Suppressor macrophage treated with lipopolysaccharide for 1 hour (primary cell): ENCODE measurements at regions not wholly inside any gene's neighbourhood (a gene's known extent, or its start where the extent isn't known, plus 50 kb on each side); places are given as distances from the start of the nearest gene placed in this dataset.

Experiments used
- DNase-seq, 3 donors: peaks; one replicate each; pipeline ENCODE4 v3.0.0-alpha.2; 2020 to 2022

DNA sequence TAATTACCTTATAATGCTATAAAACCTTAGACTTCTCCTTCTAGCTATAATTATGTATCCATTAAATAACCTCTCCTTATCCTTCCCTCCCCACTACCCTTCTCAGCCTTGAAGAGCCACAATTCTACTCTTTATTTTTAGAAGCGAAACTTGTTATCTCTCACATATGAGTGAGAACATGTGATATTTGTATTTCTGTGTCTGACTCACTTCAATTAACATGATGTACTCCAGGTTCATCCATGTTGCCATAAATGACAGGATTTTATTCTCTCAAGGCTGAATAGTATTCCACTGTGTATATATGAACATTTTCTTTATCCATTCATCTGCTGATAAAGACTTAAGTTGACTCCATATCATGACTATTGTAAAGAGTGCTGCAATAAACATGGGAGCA, 485.6 kb downstream of the FLRT2 start:
- DNase-seq, result no peak

DNA sequence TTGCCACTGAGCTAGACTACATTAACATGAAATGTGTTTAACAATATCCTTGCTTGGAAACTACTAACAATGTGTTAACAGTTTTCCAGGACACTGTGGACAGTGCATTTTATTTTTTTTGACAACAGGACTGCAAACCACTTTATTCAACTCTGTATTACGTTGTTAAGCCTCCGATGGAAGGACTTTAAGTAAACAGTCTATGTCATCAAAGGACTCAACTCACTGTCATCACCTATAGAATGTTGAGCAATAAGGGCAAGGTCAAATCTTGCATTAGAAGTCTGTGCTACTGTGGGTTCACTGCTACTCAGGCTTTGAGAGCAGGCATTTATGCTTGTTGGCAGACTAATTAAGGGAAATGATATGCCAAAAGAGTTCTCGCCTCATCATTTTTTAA, 483.7 kb downstream of the FLRT2 start:
- no peak for DNase-seq

GRCh38 chr14:86012461-86012860, 482.5 kb downstream of the FLRT2 start:
- no peak for DNase-seq

DNA sequence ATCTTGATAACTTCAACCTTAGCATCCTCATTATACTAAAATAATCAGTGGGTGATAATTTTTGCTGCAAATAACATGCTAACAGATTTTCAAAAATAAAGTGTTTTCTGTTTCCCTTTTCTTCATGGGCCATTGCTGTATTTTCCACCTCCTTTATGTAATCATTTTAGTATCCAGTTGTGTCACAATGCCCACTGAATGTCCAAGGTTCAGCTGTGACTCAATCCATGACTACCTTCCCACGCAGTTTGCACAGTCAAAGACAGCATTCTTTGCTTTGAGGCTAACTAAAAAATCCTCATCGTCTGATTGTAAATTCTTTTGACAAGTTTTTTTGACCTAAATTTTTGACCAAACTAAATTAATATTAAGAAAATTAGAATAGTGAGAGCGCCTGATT, 474.1 kb downstream of the FLRT2 start:
- DNase-seq, result peak; percentile 69 to 81 (median 79)

GRCh38 chr14:85996551-85996950, 466.6 kb downstream of the FLRT2 start:
- DNase-seq, result no peak

DNA sequence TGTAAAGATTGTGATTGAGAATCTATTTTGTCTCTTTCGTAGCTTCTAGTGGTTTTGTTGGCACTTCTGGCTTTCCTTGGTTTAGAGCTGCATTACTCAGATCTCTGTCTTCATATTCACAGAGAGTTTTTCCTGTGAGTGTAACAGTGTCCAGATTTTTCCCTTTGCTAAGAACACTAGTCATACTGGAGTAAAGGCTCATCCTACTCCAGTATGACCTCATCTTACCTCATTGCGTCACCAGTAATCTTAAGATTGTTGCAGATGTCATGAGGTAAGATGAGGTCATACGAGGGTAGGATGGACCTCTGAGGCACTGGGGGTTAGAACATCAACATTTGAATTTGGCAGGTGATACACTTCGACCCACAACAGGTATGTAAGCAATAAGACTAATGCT, 461.2 kb downstream of the FLRT2 start:
- peak; percentile 18 to 55 (median 51) for DNase-seq

GRCh38 chr14:85987907-85988306, 458.0 kb downstream of the FLRT2 start:
- no peak for DNase-seq

GRCh38 chr14:85987292-85987691, 457.3 kb downstream of the FLRT2 start:
- DNase-seq, result no peak

- DNase-seq, result no peak
Observed at GRCh38 chr14:85978582-85979250, 448.8 kb downstream of the FLRT2 start.

GRCh38 chr14:85974602-85975001, 444.7 kb downstream of the FLRT2 start:
- DNase-seq, result no peak

DNA sequence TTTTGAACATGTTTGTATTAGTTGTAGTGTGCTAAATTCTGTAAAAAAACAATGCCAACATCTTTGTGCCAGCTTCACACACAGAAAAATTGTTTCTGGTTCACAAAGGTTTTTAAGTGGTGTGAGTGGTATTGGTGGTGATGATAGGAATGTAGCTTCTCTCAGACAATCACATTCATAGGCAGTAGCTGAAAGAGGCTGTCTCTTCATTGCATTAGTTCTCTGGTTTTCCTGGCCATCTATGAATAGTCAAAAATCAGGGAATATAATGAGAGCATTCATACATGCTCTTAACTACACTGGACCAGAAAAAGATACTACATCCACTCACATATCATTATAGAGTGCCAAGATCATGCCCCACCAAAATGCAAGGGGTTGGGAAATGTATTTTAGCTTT, 433.5 kb downstream of the FLRT2 start:
- DNase-seq, result no peak

- DNase-seq, result no peak
Observed at GRCh38 chr14:85960756-85961155, 430.8 kb downstream of the FLRT2 start.

DNA sequence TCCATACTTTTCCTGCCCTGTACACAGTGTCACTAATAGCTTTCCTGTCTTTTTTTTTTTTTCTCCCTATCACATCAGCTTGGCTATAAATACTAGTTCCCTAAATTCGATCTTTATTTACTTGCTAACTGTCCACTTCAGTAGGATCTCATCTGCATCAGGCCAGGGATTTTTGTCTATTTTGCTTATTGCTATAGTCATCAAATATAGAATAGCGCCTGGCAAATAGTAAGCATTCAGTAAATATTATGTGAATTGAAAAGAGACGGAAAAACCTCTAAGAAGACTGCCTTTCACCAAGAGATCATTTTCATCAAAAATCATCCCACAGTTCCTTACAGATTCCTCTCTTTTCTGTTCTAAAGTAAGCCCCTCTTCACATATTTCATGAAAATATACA, 429.1 kb downstream of the FLRT2 start:
- DNase-seq, result no peak

DNA sequence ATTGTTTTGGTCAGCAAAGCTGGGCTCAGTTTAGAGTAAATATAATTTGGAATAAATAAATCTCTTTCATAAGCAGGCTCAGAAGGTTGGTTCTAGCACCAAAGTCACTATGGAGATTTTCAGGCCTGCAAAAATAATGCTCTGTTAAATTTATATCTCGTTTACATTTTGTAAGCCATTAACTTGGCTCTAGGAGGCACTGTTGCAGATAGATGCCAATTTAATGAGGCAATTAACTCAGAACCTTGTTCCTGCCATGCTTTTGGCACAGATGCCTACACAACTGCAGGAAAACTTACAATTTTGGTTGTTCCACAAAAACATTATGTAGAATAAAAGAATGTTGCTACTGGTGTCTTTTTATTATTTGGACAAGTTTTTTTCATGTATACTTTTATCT, 428.1 kb downstream of the FLRT2 start:
- no peak for DNase-seq

DNA sequence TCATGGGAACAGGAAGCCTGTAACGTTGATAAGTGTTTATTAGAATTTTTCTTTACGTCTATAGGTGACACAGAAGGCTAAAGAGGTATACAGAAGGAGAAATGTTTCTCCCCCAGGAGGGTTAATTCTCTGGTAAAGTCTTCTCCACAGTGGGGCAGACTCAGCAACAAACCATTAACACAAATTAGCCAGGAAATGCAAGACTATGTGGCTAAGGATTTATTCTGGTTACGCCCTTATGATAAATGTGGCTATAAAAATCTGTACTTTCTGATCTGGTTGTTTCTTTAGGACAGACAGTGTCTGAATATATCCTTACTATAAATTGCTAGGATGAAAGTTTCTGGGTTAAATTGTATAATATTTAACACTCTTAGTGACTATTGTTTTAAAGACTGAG, 423.3 kb downstream of the FLRT2 start:
- no peak for DNase-seq

- DNase-seq, result peak; percentile 54 to 65 (median 64)
Observed at GRCh38 chr14:85948153-85948552, 418.2 kb downstream of the FLRT2 start.

DNA sequence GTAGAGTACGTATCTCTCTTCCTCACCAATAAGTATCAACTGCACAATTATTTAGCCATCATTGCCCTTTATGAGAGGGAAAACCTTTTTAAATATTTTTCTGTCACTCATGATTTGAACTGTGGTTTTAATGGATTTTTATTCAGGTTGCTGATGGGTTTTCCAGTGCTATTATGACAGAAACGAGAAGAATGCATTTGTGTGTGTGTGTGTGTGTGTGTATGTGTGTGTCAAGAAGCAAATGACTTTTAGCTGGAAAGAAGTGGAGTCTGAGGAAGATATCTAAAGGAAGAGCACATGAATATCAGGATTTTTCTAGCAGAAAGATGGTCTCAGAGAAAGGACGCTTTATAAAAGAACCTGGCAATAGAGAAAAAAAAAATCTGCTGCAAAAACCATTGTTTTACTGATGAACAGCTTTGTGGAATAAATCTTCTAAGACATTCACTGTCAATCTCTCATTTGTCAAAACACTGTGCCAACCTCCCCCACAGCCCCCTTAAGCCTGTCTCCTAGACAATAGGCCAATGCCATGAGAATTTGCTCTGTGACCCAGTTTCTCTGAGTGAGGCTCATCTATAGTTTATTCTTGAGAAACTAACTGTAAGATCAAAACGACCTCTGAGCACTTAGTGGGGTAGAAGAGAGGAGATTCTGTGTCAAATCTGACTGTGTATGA, 417.7 kb downstream of the FLRT2 start:
- no peak for DNase-seq

GRCh38 chr14:85943192-85943591, 413.2 kb downstream of the FLRT2 start:
- DNase-seq, result peak; percentile 69 to 85 (median 80)

GRCh38 chr14:85934886-85935254, 404.9 kb downstream of the FLRT2 start:
- DNase-seq, result peak; percentile 23 to 49 (median 42)

- DNase-seq, result peak; percentile 83 to 92 (median 87)
Observed at GRCh38 chr14:85934123-85934885, 404.4 kb downstream of the FLRT2 start.

DNA sequence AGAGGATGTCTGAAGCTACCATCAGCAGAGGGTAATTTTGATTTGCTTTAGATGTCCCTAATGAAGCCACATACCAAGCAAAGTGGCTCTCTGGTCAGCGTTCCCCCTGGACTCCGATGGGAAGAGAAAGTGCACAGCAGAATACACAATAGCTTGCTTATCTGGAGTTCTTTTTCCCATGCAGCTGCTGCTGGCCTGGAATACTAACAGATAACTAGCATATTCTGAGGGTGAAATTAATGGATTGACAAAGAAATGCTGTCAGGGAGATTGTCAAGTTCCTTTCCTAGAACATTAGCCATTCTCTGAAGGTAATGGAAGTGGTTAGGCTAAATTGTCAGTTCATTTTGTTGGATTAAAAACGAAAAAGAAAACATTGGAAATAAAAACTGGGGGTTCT, 391.3 kb downstream of the FLRT2 start:
- no peak for DNase-seq

DNA sequence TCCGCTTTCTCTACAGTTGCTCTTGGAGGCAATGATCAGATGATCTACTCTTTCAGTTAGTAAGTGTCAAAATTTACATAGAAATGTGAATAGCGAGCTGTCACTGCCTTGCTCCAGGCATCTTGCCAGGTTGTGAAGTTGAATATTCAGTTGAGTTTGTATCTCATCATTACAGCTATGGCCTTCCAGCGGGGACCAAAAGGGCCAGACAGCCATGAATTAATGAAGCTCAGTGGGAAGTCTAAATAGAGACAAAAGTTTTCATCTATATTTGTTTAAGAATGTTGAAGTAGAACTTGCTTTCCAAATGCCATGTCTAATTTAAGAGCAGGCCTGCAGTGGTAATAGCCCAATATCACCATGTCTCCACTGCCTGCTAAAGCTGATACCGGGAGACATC, 387.8 kb downstream of the FLRT2 start:
- DNase-seq, result no peak

DNA sequence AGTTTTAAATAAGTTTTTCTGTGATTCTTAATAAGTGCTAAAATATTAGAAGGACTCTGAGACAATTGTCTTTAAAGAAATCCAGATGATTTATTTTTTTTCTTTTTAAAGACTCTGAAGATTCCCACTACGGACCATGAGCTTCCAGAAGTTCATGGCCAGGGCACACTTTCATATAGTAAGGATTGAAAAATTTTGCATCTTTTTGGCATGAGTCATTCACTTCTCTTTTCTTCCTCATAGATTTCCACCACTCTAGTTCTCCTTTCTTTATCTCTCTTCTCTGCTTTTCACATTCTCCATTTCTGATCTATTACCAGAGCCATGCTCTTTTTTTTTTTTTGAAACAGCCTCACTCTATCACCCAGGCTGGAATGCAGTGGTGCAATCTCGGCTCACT, 385.8 kb downstream of the FLRT2 start:
- DNase-seq, result no peak

- DNase-seq, result no peak
Observed at GRCh38 chr14:85912141-85912540, 382.2 kb downstream of the FLRT2 start.
